Muscle layer of duodenum (tissue), 2 donors: ENCODE measurements at regions not wholly inside any gene's neighbourhood (a gene's known extent, or its start where the extent isn't known, plus 50 kb on each side); places are given as distances from the start of the nearest gene placed in this dataset.
"Not testable (repeated sequence)": the region's sequence is repeated elsewhere in the genome, so short reads cannot be mapped to it uniquely, and the experiment has no call there.

Experiments used
- H3K27ac ChIP-seq: one replicate; pipeline ENCODE4 v1.7.0; 2013; ENCODE audit warnings: mild to moderate bottlenecking, low read length
- H3K27me3 ChIP-seq: one replicate; pipeline ENCODE4 v1.7.0; 2013; ENCODE audit warnings: low read depth, mild to moderate bottlenecking, control low read depth, low read length
- H3K36me3 ChIP-seq, 2 donors: one replicate each; pipeline ENCODE4 v1.7.0; 2013; ENCODE audit warnings: low read length in 2 of 2, control low read depth in 1 of 2, mild to moderate bottlenecking in 1 of 2; ENCODE audit not compliant: insufficient read depth in 2 of 2, control insufficient read depth in 1 of 2
- H3K4me1 ChIP-seq, 2 donors: one replicate each; pipeline ENCODE4 v1.7.0; 2013; ENCODE audit warnings: low read length in 2 of 2, mild to moderate bottlenecking in 2 of 2, control low read depth in 1 of 2, moderate library complexity in 1 of 2; ENCODE audit not compliant: insufficient read depth in 2 of 2, control insufficient read depth in 1 of 2
- H3K4me3 ChIP-seq, 2 donors: one replicate each; pipeline ENCODE4 v1.7.0; 2013; ENCODE audit warnings: low read length in 2 of 2, low read depth in 1 of 2, mild to moderate bottlenecking in 1 of 2
- H3K9me3 ChIP-seq, 2 donors: one replicate each; pipeline ENCODE4 v1.7.0; 2013; ENCODE audit warnings: low read length in 2 of 2, control low read depth in 1 of 2, mild to moderate bottlenecking in 1 of 2; ENCODE audit not compliant: control insufficient read depth in 1 of 2
- donor health status: healthy.

- Histone ChIP-seq H3K27ac (no peak overlapping the region), H3K4me1 (no peaks in the 10 kb centered on the region)
Observed at GRCh38 chr1:224558904-224559303, 57.2 kb upstream of the CNIH3 start.

GRCh38 chr1:224559981-224560728 is 56.0 kb upstream of the CNIH3 start:
- Histone ChIP-seq H3K9me3 (no peaks in the 10 kb centered on the region), H3K4me3 (no peak overlapping the region)

More at GRCh38 chr1:224558904-224559303, 57.2 kb upstream of the CNIH3 start:
- no peak overlapping the region for H3K4me3 ChIP-seq
- H3K36me3 ChIP-seq = no peaks in the 10 kb centered on the region
- no peaks in the 10 kb centered on the region for H3K9me3 ChIP-seq
- H3K27me3 ChIP-seq = no peaks in the 10 kb centered on the region

GRCh38 chr1:224562881-224563280 is 53.2 kb upstream of the CNIH3 start:
- not testable (repeated sequence) for H3K4me1 ChIP-seq, H3K27me3 ChIP-seq, H3K27ac ChIP-seq, H3K36me3 ChIP-seq, H3K9me3 ChIP-seq, H3K4me3 ChIP-seq

More at GRCh38 chr1:224559981-224560728, 56.0 kb upstream of the CNIH3 start:
- Histone ChIP-seq H3K27ac (no peak overlapping the region), H3K27me3 (no peaks in the 10 kb centered on the region), H3K36me3 (peaks cover 0 to 3% of the 10 kb centered on the region in 2 donors), H3K4me1 (no peaks in the 10 kb centered on the region)

- H3K27ac ChIP-seq = no peak overlapping the region
- H3K9me3 ChIP-seq = no peaks in the 10 kb centered on the region
- no peaks in the 10 kb centered on the region for H3K4me1 ChIP-seq
- peaks cover 0 to 3% of the 10 kb centered on the region in 2 donors for H3K36me3 ChIP-seq
- no peak overlapping the region for H3K4me3 ChIP-seq
- H3K27me3 ChIP-seq = no peaks in the 10 kb centered on the region
Observed at GRCh38 chr1:224563666-224564065, 52.5 kb upstream of the CNIH3 start.

- H3K27me3 ChIP-seq = no peaks in the 10 kb centered on the region
- no peak overlapping the region for H3K27ac ChIP-seq
- no peak overlapping the region for H3K4me3 ChIP-seq
- H3K9me3 ChIP-seq = no peaks in the 10 kb centered on the region
- no peaks in the 10 kb centered on the region for H3K4me1 ChIP-seq
- peaks cover 0 to 3% of the 10 kb centered on the region in 2 donors for H3K36me3 ChIP-seq
Observed at GRCh38 chr1:224564454-224565084, 51.5 kb upstream of the CNIH3 start.

- Histone ChIP-seq H3K4me1 (no peaks in the 10 kb centered on the region), H3K36me3 (peaks cover 0 to 3% of the 10 kb centered on the region in 2 donors), H3K27ac (no peak overlapping the region), H3K27me3 (no peaks in the 10 kb centered on the region), H3K9me3 (no peaks in the 10 kb centered on the region), H3K4me3 (no peak overlapping the region)
Observed at GRCh38 chr1:224565186-224565585, 50.9 kb upstream of the CNIH3 start.

GRCh38 chr1:224565611-224566406 is 50.3 kb upstream of the CNIH3 start:
- Histone ChIP-seq H3K27ac (no peak overlapping the region), H3K27me3 (no peaks in the 10 kb centered on the region), H3K36me3 (peaks cover 0 to 3% of the 10 kb centered on the region in 2 donors), H3K9me3 (no peaks in the 10 kb centered on the region), H3K4me3 (no peak overlapping the region), H3K4me1 (no peaks in the 10 kb centered on the region)
